OCI-LY1 (cell line): ENCODE measurements at regions not wholly inside any gene's neighbourhood (a gene's known extent, or its start where the extent isn't known, plus 50 kb on each side); places are given as distances from the start of the nearest gene placed in this dataset.

ENCODE experiments used
- CTCF ChIP-seq: fragments of 200-600 bp; sonication (generic), shearing (Covaris generic); IDR thresholded peaks from 2 replicates; pipeline ENCODE4 v1.5.1; 2017; ENCODE audit warnings: mild to moderate bottlenecking, antibody characterized with exemption, low read length, moderate library complexity, mixed read lengths
- EZH2 ChIP-seq: fragments of 200-600 bp; sonication (generic), shearing (Covaris generic); IDR thresholded peaks from 2 replicates; pipeline ENCODE4 v1.8.0; 2017; ENCODE audit warnings: borderline replicate concordance, mixed run types, mild to moderate bottlenecking, antibody characterized with exemption, low read length, moderate library complexity, mixed read lengths

- TF ChIP-seq CTCF = no peak
- no peak for TF ChIP-seq EZH2
These were observed 112.2 kb downstream of the ZNF608 start for GRCh38 chr5:124634228-124634739.
